ENCODE measurements at regions not wholly inside any gene's neighbourhood (a gene's known extent, or its start where the extent isn't known, plus 50 kb on each side); places are given as distances from the start of the nearest gene placed in this dataset.

GRCh38 chr6:85706272-85706671, 63.6 kb upstream of the SYNCRIP start:
- no peak for DNase-seq

- DNase-seq = no peak
Measured at GRCh38 chr6:85705220-85705619, 62.5 kb upstream of the SYNCRIP start.

GRCh38 chr6:85703406-85703805, 60.7 kb upstream of the SYNCRIP start:
- DNase-seq = no peak

Data from inflammatory macrophage treated with lipopolysaccharide for 4 hours (primary cell).